GM21447 (cell line): ENCODE measurements at regions not wholly inside any gene's neighbourhood (a gene's known extent, or its start where the extent isn't known, plus 50 kb on each side); places are given as distances from the start of the nearest gene placed in this dataset.

ENCODE experiments used
- ATAC-seq: cut with Tn5 transposase; IDR thresholded peaks from one replicate; pipeline ENCODE4 v1.9.1; 2021; ENCODE audit not compliant: unreplicated experiment

- ATAC-seq = no peak
Observed at GRCh38 chr12:107488666-107489065, 196.9 kb upstream of the PWP1 start.

- ATAC-seq = no peak
Observed at GRCh38 chr12:107490010-107490409, 195.6 kb upstream of the PWP1 start.

- ATAC-seq = no peak
Observed at GRCh38 chr12:107491856-107492255, 193.7 kb upstream of the PWP1 start.

GRCh38 chr12:107492393-107493134 lies 193.0 kb upstream of the PWP1 start:
- peak; percentile 74 for ATAC-seq

- no peak for ATAC-seq
Observed at GRCh38 chr12:107493135-107493494, 192.5 kb upstream of the PWP1 start.

- no peak for ATAC-seq
Observed at GRCh38 chr12:107493666-107494065, 191.9 kb upstream of the PWP1 start.

- no peak for ATAC-seq
Observed at GRCh38 chr12:107494331-107494730, 191.3 kb upstream of the PWP1 start.

GRCh38 chr12:107495604-107496003 lies 190.0 kb upstream of the PWP1 start:
- no peak for ATAC-seq

GRCh38 chr12:107497231-107497630 lies 188.4 kb upstream of the PWP1 start:
- ATAC-seq = no peak

GRCh38 chr12:107500307-107500706 lies 185.3 kb upstream of the PWP1 start:
- ATAC-seq = no peak

GRCh38 chr12:107501681-107502080 lies 183.9 kb upstream of the PWP1 start:
- ATAC-seq = no peak

GRCh38 chr12:107503129-107503855 lies 182.3 kb upstream of the PWP1 start:
- ATAC-seq = no peak

GRCh38 chr12:107503887-107504885 lies 181.4 kb upstream of the PWP1 start:
- ATAC-seq = no peak

GRCh38 chr12:107509421-107509820 lies 176.2 kb upstream of the PWP1 start:
- no peak for ATAC-seq

- no peak for ATAC-seq
Observed at GRCh38 chr12:107510211-107510610, 175.4 kb upstream of the PWP1 start.

GRCh38 chr12:107511292-107511691 lies 174.3 kb upstream of the PWP1 start:
- ATAC-seq = no peak

- no peak for ATAC-seq
Observed at GRCh38 chr12:107512391-107512790, 173.2 kb upstream of the PWP1 start.

GRCh38 chr12:107513184-107513583 lies 172.4 kb upstream of the PWP1 start:
- ATAC-seq = no peak

GRCh38 chr12:107513636-107514400 lies 171.8 kb upstream of the PWP1 start:
- ATAC-seq = no peak

GRCh38 chr12:107514887-107515445 lies 170.6 kb upstream of the PWP1 start:
- no peak for ATAC-seq
